K562 (cell line): ENCODE measurements at regions not wholly inside any gene's neighbourhood (a gene's known extent, or its start where the extent isn't known, plus 50 kb on each side); places are given as distances from the start of the nearest gene placed in this dataset.
"Not testable (repeated sequence)": the region's sequence is repeated elsewhere in the genome, so short reads cannot be mapped to it uniquely, and the experiment has no call there.

ENCODE experiments used
- ATAC-seq: fragments of 200-7000 bp; cut with Tn5 transposase; 3 replicates; pipeline ENCODE4 v1.9.1; 2020; ENCODE audit warnings: moderate library complexity
- BruUV-seq: library from RNA; stranded (reverse); fragments of 400-500 nt; replicated peaks from 2 replicates; lab custom pipeline; 2021; lab: Mats Ljungman, UMichigan
- CTCF ChIA-PET: fragments of 300-600 bp; formaldehyde crosslinking; extraction: SDS; loops from one replicate; lab custom pipeline; 2021; ENCODE audit warnings: low intra/inter-chr PET ratio; lab: Yijun Ruan, JAX
- POLR2A ChIA-PET: fragments of 300-600, 350-650 bp; sonication (Branson Sonifier 250); formaldehyde crosslinking; extraction: SDS; loops from one replicate; lab custom pipeline; 2021; ENCODE audit warnings: antibody characterized with exemption, inconsistent platforms; lab: Yijun Ruan, JAX
- DNase-seq, 4 experiments: peaks; one replicate each; pipeline versions ENCODE4 v3.0.0 to v3.0.0-alpha.2; 2011 to 2018; ENCODE audit warnings: low spot score in 3 of 4, mixed read lengths in 3 of 4; ENCODE audit errors: extremely low read depth in 1 of 4
- FAIRE-seq: peaks from 2 replicates; lab custom pipeline; 2011; peaks lifted over from hg19 to GRCh38; lab: Jason Lieb, UNC
- H2AFZ ChIP-seq: 2 replicates; pipeline ENCODE4 v1.6.0; 2011; ENCODE audit warnings: low read depth, low read length, control low read depth, inconsistent platforms
- H3K27ac ChIP-seq: fragments of 200-600 bp; 3 replicates; pipeline ENCODE4 v1.8.0; 2011; ENCODE audit warnings: low read depth, mild to moderate bottlenecking, control low read depth, inconsistent platforms, low read length, moderate library complexity, mixed read lengths; ENCODE audit errors: extremely low read depth
- H3K27me3 ChIP-seq, 2 experiments: fragments of 300-600 bp in 1 of 2; 2 replicates in 1 of 2; 3 replicates in 1 of 2; pipeline versions ENCODE4 v1.6.0 to v1.8.0; 2011; ENCODE audit warnings: inconsistent platforms in 2 of 2, low read length in 2 of 2, mild to moderate bottlenecking in 1 of 2, mixed read lengths in 1 of 2, moderate library complexity in 1 of 2; ENCODE audit not compliant: control insufficient read depth in 2 of 2, insufficient read depth in 2 of 2
- H3K36me3 ChIP-seq: fragments of 300-600 bp; 3 replicates; pipeline ENCODE4 v1.8.0; 2011; ENCODE audit warnings: mild to moderate bottlenecking, low read length, inconsistent platforms; ENCODE audit not compliant: control insufficient read depth, insufficient read depth
- H3K4me1 ChIP-seq, 2 experiments: fragments of 200-600 bp in 1 of 2; replicated peaks in 1 of 2; 2 replicates in 1 of 2; 3 replicates in 1 of 2; pipeline versions ENCODE4 v1.5.1 to v1.8.0; 2011; ENCODE audit warnings: inconsistent platforms in 2 of 2, low read length in 2 of 2, mild to moderate bottlenecking in 1 of 2, mixed read lengths in 1 of 2, moderate library complexity in 1 of 2; ENCODE audit not compliant: control insufficient read depth in 2 of 2, insufficient read depth in 2 of 2
- H3K4me2 ChIP-seq: 2 replicates; pipeline ENCODE4 v1.6.1; 2011; ENCODE audit warnings: low read length, control low read depth, inconsistent platforms, mixed read lengths; ENCODE audit not compliant: insufficient read depth
- H3K4me3 ChIP-seq: fragments of 200-600 bp; sonication (generic), shearing (Covaris generic); 2 replicates; pipeline ENCODE4 v1.5.1; 2016; ENCODE audit warnings: control low read depth, inconsistent platforms
- H3K79me2 ChIP-seq: fragments of 200-600 bp; 3 replicates; pipeline ENCODE4 v1.8.0; 2011; ENCODE audit warnings: low read length, inconsistent platforms; ENCODE audit not compliant: control insufficient read depth, insufficient read depth
- H3K9ac ChIP-seq, 2 experiments: 2 replicates each; pipeline versions ENCODE4 v1.6.0 to v1.6.1; 2011; ENCODE audit warnings: low read depth in 2 of 2, low read length in 2 of 2, control low read depth in 1 of 2, inconsistent platforms in 1 of 2, mild to moderate bottlenecking in 1 of 2, mixed read lengths in 1 of 2; ENCODE audit not compliant: insufficient read depth in 1 of 2
- H3K9me1 ChIP-seq: one replicate; pipeline ENCODE4 v1.6.0; 2011; ENCODE audit warnings: inconsistent platforms, mild to moderate bottlenecking, low read length, moderate library complexity; ENCODE audit not compliant: control insufficient read depth, insufficient read depth
- H3K9me3 ChIP-seq: replicated peaks from 2 replicates; pipeline ENCODE4 v1.5.1; 2011; ENCODE audit warnings: low read depth, low read length, inconsistent platforms; ENCODE audit not compliant: control insufficient read depth, insufficient read depth
- H4K20me1 ChIP-seq: replicated peaks from 2 replicates; pipeline ENCODE4 v1.6.1; 2011; ENCODE audit warnings: low read length, inconsistent platforms, mixed read lengths; ENCODE audit not compliant: control insufficient read depth, insufficient read depth
- ZNF354B ChIP-seq: fragments of 250-450 bp; sonication (Bioruptor Pico); IDR thresholded peaks from 2 replicates; pipeline ENCODE4 v1.4.0; 2020
- ZNF507 ChIP-seq: conservative IDR thresholded peaks from 2 replicates; pipeline ENCODE4 v1.6.1; 2017; ENCODE audit warnings: missing genetic modification characterization, missing compliant biosample characterization
- WGBS: fragments of 100-300 bp; shearing (Covaris generic); methylation state at CpG from one replicate; pipeline ENCODE4 v1.1.6; 2016; ENCODE audit warnings: low coverage, mixed read lengths; ENCODE audit not compliant: insufficient coverage; ENCODE audit errors: missing lambda C conversion rate; 5-methylcytosine and 5-hydroxymethylcytosine counted together
- in situ Hi-C: fragments of 300-500 bp; cut with MboI; formaldehyde crosslinking; loops from 4 replicates; pipeline ENCODE4 v1.15.0; 2018; ENCODE audit warnings: inconsistent platforms, mixed read lengths
- intact Hi-C: fragments of 100-400 bp; cut with micrococcal nuclease; formaldehyde crosslinking; loops from 2 replicates; pipeline ENCODE4 v1.14.2; 2022

DNA sequence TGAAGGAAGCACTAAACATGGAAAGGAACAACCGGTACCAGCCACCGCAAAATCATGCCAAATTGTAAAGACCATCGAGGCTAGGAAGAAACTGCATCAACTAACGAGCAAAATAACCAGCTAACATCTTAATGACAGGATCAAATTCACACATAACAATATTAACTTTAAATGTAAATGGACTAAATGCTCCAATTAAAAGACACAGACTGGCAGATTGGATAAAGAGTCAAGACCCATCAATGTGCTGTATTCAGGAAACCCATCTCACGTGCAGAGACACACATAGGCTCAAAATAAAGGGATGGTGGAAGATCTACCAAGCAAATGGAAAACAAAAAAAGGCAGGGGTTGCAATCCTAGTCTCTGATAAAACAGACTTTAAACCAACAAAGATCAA is 206.3 kb downstream of the SLC38A4 start:
- ATAC-seq, FAIRE-seq, H3K27me3 ChIP-seq, H3K9me1 ChIP-seq, H3K4me3 ChIP-seq, H3K4me1 ChIP-seq, H4K20me1 ChIP-seq, H2AFZ ChIP-seq, intact Hi-C loops, BruUV-seq, H3K9ac ChIP-seq, in situ Hi-C loops, DNase-seq, H3K36me3 ChIP-seq, H3K27ac ChIP-seq, CTCF ChIA-PET, POLR2A ChIA-PET, H3K9me3 ChIP-seq, H3K79me2 ChIP-seq, H3K4me2 ChIP-seq: not testable (repeated sequence)
- TF ChIP-seq ZNF354B (CRISPR knock-in tag) (0 out of 2 replicates have a peak, but pooled peaks have one; percentile 23), ZNF507 (peak; percentile 92)
- 21% methylated on average over 4 of the region's 5 CpGs for WGBS

- H3K4me2 ChIP-seq, H3K4me1 ChIP-seq, in situ Hi-C loops, POLR2A ChIA-PET, H3K9me3 ChIP-seq, H3K27ac ChIP-seq, BruUV-seq, H2AFZ ChIP-seq, H3K4me3 ChIP-seq, H3K79me2 ChIP-seq, CTCF ChIA-PET, intact Hi-C loops, H3K9ac ChIP-seq, H4K20me1 ChIP-seq, FAIRE-seq, H3K36me3 ChIP-seq, H3K27me3 ChIP-seq, ATAC-seq, H3K9me1 ChIP-seq, DNase-seq: not testable (repeated sequence)
- 28% methylated on average over 10 of the region's 11 CpGs for WGBS
Measured at GRCh38 chr12:46617737-46618136, 208.1 kb downstream of the SLC38A4 start.
